ENCODE measurements at regions not wholly inside any gene's neighbourhood (a gene's known extent, or its start where the extent isn't known, plus 50 kb on each side); places are given as distances from the start of the nearest gene placed in this dataset.

DNA sequence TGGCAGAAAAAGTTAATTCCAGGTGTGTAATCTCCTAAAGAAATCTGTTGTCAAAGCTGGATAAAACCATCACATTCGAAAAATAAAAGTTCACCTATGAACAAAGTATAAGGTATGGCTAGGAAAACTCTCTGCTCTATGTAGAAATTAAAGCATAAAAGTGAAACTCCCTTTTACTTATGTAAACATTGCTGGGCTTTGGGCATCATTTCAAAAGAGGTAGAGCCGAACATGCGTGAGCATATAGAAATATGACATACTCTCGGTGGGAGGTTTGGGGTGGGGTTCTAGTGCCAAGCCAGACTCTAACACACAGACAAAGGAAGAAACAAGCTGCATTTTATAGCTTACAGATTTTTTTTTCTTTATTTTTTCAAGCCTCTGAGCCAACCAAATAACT lies 306.8 kb upstream of the ATP11B start:
- ChIA-PET POLR2A (no interaction called here), CTCF (no interaction called here)
- TF ChIP-seq NRF1 (IDR thresholded peaks at IDR 0.05; ENCODE audit: low read depth, low read length), result no peak
- no peak for TF ChIP-seq RFX5 (IDR thresholded peaks at IDR 0.05; ENCODE audit: low read length)
- TF ChIP-seq, protein P1, sequence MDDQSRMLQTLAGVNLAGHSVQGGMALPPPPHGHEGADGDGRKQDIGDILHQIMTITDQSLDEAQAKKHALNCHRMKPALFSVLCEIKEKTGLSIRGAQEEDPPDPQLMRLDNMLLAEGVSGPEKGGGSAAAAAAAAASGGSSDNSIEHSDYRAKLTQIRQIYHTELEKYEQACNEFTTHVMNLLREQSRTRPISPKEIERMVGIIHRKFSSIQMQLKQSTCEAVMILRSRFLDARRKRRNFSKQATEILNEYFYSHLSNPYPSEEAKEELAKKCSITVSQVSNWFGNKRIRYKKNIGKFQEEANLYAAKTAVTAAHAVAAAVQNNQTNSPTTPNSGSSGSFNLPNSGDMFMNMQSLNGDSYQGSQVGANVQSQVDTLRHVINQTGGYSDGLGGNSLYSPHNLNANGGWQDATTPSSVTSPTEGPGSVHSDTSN (IDR thresholded peaks at IDR 0.05), result no peak
- TF ChIP-seq TEAD4 (IDR thresholded peaks at IDR 0.05; ENCODE audit: borderline replicate concordance, insufficient read depth), result no peak
- no peak for TF ChIP-seq MXI1 (IDR thresholded peaks at IDR 0.05; ENCODE audit: low read depth, low read length)
- TF ChIP-seq POLR2AphosphoS5 (IDR thresholded peaks at IDR 0.05; ENCODE audit: low read depth, low read length), result no peak
- TF ChIP-seq CHD2 (IDR thresholded peaks at IDR 0.05; ENCODE audit: low read length, partially characterized antibody), result no peak
- TF ChIP-seq GABPA (IDR thresholded peaks at IDR 0.05; ENCODE audit: low read depth), result no peak
- TF ChIP-seq, protein P2, sequence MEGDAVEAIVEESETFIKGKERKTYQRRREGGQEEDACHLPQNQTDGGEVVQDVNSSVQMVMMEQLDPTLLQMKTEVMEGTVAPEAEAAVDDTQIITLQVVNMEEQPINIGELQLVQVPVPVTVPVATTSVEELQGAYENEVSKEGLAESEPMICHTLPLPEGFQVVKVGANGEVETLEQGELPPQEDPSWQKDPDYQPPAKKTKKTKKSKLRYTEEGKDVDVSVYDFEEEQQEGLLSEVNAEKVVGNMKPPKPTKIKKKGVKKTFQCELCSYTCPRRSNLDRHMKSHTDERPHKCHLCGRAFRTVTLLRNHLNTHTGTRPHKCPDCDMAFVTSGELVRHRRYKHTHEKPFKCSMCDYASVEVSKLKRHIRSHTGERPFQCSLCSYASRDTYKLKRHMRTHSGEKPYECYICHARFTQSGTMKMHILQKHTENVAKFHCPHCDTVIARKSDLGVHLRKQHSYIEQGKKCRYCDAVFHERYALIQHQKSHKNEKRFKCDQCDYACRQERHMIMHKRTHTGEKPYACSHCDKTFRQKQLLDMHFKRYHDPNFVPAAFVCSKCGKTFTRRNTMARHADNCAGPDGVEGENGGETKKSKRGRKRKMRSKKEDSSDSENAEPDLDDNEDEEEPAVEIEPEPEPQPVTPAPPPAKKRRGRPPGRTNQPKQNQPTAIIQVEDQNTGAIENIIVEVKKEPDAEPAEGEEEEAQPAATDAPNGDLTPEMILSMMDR (IDR thresholded peaks at IDR 0.05), result no peak
- TF ChIP-seq TCF12 (IDR thresholded peaks at IDR 0.05), result no peak
- TF ChIP-seq, protein P3, sequence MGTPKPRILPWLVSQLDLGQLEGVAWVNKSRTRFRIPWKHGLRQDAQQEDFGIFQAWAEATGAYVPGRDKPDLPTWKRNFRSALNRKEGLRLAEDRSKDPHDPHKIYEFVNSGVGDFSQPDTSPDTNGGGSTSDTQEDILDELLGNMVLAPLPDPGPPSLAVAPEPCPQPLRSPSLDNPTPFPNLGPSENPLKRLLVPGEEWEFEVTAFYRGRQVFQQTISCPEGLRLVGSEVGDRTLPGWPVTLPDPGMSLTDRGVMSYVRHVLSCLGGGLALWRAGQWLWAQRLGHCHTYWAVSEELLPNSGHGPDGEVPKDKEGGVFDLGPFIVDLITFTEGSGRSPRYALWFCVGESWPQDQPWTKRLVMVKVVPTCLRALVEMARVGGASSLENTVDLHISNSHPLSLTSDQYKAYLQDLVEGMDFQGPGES (IDR thresholded peaks at IDR 0.05; ENCODE audit: low read depth, low read length), result no peak
- TF ChIP-seq NFIC (IDR thresholded peaks at IDR 0.05; ENCODE audit: borderline replicate concordance), result no peak
- no peak for TF ChIP-seq TAF1 (IDR thresholded peaks at IDR 0.05; ENCODE audit: borderline replicate concordance, low read depth, low read length)
- TF ChIP-seq EZH2phosphoT487 (IDR thresholded peaks at IDR 0.05; ENCODE audit: borderline replicate concordance, low read depth), result no peak
- no peak for TF ChIP-seq SMC3 (IDR thresholded peaks at IDR 0.05; ENCODE audit: low read depth, low read length)
- no peak for TF ChIP-seq EP300 (IDR thresholded peaks at IDR 0.05; ENCODE audit: borderline replicate concordance in 1 of 2, low read depth in 1 of 2, low read length in 1 of 2)
- TF ChIP-seq, protein P4, sequence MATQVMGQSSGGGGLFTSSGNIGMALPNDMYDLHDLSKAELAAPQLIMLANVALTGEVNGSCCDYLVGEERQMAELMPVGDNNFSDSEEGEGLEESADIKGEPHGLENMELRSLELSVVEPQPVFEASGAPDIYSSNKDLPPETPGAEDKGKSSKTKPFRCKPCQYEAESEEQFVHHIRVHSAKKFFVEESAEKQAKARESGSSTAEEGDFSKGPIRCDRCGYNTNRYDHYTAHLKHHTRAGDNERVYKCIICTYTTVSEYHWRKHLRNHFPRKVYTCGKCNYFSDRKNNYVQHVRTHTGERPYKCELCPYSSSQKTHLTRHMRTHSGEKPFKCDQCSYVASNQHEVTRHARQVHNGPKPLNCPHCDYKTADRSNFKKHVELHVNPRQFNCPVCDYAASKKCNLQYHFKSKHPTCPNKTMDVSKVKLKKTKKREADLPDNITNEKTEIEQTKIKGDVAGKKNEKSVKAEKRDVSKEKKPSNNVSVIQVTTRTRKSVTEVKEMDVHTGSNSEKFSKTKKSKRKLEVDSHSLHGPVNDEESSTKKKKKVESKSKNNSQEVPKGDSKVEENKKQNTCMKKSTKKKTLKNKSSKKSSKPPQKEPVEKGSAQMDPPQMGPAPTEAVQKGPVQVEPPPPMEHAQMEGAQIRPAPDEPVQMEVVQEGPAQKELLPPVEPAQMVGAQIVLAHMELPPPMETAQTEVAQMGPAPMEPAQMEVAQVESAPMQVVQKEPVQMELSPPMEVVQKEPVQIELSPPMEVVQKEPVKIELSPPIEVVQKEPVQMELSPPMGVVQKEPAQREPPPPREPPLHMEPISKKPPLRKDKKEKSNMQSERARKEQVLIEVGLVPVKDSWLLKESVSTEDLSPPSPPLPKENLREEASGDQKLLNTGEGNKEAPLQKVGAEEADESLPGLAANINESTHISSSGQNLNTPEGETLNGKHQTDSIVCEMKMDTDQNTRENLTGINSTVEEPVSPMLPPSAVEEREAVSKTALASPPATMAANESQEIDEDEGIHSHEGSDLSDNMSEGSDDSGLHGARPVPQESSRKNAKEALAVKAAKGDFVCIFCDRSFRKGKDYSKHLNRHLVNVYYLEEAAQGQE (IDR thresholded peaks at IDR 0.05; ENCODE audit: low read depth, low read length), result no peak
- H3K4me3 ChIP-seq (ENCODE audit: low read depth in 2 of 2, low read length in 1 of 2), result no peak overlapping the region
- H3F3A ChIP-seq (replicated peaks; ENCODE audit: insufficient read depth), result no peaks in the 10 kb centered on the region
- H4K20me1 ChIP-seq (ENCODE audit: insufficient read depth), result no peaks in the 10 kb centered on the region
- no peaks in the 10 kb centered on the region for H3K27me3 ChIP-seq (ENCODE audit: insufficient read depth)
- no peak overlapping the region for H3K9ac ChIP-seq
- H3K27ac ChIP-seq (ENCODE audit: low read depth in 2 of 2, low read length in 1 of 2), result no peak overlapping the region
- H2AFZ ChIP-seq (ENCODE audit: low read depth), result no peak overlapping the region
- no peaks in the 10 kb centered on the region for H3K36me3 ChIP-seq (replicated peaks in 1 of 2; ENCODE audit: control insufficient read depth in 1 of 2, insufficient read depth in 2 of 2, low read length in 1 of 2)
- peaks cover 0 to 8% of the 10 kb centered on the region in 2 experiments; a peak in 1 of 4 replicates for H3K4me1 ChIP-seq (ENCODE audit: control insufficient read depth in 1 of 2, insufficient read depth in 2 of 2, low read depth in 1 of 2, low read length in 1 of 2)
- no peaks in the 10 kb centered on the region for H3K9me3 ChIP-seq
- DNase-seq, result no peak
- H3K9me2 ChIP-seq, result no peaks in the 10 kb centered on the region
- no peak overlapping the region for H3K4me2 ChIP-seq
- 57% methylated on average over 4 of the region's 4 CpGs for WGBS (ENCODE audit: low lambda C conversion rate)
- no peaks in the 10 kb centered on the region for H3K79me2 ChIP-seq (ENCODE audit: insufficient read depth)

All from SK-N-SH (cell line).